ENCODE measurements at regions not wholly inside any gene's neighbourhood (a gene's known extent, or its start where the extent isn't known, plus 50 kb on each side); places are given as distances from the start of the nearest gene placed in this dataset.
"Not testable (repeated sequence)": the region's sequence is repeated elsewhere in the genome, so short reads cannot be mapped to it uniquely, and the experiment has no call there.

DNA sequence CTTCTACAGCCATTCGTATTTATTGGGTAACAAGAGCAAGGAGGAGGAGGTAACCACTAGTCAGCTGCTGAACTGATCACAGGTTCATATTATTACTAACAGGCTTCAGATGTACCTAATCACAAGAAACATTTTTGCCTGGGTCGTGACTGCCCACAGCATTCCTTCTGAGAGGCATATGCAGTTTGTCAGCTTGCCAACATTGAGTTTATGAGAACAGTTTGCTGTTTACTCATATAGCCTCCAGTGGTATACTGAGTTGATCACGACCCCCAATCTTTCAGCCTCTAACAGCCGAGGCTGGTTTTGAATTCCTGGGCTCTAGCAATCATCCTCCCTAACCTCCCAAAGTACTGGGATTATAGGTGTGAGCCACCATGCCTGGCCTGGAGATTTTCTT is 693.6 kb downstream of the TLE1 start:
- DNase-seq (ENCODE audit: low spot score) = no peak

DNA sequence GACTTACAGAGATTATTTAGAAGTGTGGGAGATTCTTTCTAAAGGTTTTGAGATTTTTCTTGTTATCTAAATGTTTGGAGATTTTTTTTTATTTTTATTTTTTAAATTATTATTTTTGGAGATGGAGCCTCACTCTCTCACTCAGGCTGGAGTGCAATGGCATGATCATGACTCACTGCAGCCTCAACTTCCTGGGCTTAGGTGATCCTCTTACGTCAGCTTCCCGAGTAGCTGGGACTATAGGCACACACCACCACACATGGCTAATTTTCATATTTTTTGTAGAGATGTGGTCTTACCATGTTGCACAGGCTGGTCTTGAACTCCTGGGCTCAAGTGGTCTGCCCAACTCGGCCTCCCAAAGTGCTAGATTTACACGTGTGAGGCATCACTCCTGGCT is 694.5 kb downstream of the TLE1 start:
- DNase-seq (ENCODE audit: low spot score) = no peak

DNA sequence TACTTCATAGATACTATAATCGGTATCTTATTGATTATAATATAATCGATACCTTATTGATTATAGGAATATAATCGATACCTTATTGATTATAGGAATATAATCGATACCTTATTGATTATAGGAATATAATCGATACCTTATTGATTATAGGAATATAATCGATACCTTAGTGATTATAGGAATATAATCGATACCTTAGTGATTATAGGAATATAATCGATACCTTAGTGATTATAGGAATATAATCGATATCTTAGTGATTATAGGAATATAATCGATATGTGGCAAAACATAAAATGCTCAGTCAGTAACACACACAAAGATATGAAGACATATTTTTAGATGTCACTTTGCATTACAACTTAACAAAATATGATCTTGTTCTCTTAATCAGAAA is 703.8 kb downstream of the TLE1 start:
- DNase-seq (ENCODE audit: low spot score) = not testable (repeated sequence)

DNA sequence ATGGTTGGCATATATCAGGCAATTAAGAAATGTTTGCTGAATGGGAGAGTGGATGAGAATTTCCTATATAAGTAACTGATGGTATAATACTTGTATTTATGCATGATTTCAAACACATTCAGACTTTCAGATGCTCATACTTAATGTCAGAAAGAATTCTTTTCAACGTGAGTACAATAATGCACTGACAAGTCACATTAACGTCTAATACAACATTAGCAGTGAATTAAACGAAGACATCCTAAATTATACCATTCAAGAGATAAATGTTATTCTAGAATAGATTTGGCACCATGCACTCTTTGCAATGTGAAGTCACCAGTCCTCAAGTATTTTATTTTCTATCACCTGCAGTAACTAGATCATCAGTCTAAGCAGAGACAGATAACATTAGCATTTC is 712.9 kb downstream of the TLE1 start:
- no peak for DNase-seq (ENCODE audit: low spot score)

DNA sequence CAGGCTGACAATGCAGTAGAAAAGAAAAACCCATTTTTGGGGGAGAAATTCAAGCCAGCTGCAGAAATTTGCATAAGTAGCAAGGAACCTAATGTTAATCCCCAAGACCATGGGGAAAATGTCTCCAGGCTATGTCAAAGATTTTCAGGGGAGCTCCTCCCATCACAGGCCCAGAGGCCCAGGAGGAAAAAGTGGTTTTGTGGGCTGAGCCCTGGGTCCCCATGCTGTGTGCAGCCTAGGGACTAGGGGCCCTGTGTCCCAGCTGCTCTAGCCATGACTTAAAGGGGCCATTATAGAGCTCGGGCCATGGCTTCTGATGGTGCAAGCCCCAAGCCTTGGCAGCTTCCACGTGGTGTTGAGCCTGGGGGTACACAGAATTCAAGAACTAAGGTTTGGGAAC is 719.0 kb downstream of the TLE1 start:
- DNase-seq (ENCODE audit: low spot score) = not testable (repeated sequence)

DNA sequence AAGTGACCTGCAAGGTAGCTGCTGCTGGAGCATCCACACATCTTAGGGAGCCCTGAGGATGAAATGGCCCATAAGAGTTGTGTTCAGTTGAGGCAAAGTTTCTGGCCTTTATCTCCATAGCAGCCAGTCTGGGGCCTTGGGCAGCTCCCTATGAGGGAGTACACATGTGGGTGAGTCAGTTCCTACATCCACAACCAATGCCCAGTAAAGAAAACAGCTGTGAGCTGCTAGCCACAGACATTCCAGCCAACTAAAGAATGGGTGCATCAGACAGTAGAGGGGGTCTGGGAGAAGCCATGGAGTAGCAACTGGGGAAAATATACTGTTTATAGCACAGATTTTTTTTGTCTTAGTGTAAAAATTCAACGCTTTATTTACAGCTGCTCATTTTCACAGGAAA is 720.7 kb downstream of the TLE1 start:
- DNase-seq (ENCODE audit: low spot score) = peak; percentile 48

DNA sequence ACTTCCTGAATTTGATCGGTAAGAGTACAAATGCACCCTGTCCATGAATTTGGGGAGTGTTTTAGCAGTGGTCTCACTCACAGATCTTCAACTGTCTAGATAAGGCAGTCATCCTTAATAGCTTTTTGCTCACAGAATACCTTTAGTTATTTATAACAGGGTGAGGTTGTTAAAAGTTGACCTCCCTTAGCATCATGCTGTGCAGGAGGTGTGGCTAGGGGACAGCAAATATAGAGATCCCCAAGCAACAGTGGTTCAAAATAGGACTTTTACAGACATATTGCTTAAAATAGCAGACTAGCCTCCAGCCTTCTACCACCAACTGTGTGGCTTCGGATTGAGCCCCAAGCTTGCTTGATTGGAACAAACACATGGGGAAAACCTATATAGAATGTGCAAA is 724.4 kb downstream of the TLE1 start:
- DNase-seq (ENCODE audit: low spot score) = no peak

DNA sequence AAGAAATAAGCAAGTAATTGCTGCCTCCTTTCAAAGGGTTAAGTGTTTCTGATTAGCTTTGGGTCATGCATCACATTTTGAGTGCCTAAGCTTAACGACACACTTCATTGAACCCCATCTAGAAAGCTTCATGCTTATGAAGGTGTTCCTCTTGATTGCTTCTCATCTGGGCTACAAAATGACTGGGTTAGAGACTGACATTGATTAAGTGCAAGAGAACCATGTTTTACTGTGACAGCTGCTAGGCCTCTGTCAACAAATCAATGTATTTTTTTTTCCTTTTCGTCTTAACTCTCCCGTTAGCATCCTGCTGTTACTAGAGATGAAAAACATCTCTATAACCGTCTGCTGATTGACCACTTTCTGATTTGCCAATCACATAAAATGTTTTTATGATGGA is 725.0 kb downstream of the TLE1 start:
- DNase-seq (ENCODE audit: low spot score) = no peak

DNA sequence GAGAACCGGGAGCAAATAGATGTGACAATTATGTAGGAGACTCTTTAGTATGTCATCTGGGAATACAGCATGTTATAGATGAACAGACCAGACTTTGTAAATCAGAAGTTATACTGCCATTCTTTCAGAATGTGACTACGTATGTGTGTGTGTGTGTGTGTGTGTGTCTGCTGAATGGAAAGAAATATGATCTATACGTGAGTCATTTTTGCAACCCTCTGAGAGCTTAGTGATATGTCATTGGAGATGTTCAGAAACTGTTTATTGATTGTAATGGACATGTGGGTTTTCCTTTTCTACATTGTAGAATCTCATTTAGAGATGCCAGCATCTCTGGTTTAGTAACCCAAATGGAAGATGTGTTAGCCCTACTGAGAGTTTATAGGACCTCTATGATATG is 731.5 kb downstream of the TLE1 start:
- DNase-seq (ENCODE audit: low spot score) = no peak

DNA sequence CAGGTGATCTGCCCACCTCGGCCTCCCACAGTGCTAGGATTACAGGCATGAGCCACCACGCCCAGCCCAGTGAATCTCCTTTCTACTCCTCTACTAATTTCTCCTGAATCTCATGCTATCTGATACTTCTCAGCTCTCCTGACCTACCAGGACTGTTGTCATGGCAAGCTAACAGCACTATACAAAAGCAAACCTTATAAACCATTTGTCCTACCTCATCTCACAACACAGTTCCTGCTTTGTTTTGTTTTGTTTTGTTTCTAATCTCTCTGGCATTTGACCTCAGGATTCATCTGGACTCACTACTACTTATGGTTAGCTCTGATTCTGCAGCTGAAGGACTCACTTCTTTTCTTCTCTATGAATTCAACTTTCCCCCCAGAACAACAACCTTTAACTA is 734.8 kb downstream of the TLE1 start:
- DNase-seq (ENCODE audit: low spot score) = no peak

DNA sequence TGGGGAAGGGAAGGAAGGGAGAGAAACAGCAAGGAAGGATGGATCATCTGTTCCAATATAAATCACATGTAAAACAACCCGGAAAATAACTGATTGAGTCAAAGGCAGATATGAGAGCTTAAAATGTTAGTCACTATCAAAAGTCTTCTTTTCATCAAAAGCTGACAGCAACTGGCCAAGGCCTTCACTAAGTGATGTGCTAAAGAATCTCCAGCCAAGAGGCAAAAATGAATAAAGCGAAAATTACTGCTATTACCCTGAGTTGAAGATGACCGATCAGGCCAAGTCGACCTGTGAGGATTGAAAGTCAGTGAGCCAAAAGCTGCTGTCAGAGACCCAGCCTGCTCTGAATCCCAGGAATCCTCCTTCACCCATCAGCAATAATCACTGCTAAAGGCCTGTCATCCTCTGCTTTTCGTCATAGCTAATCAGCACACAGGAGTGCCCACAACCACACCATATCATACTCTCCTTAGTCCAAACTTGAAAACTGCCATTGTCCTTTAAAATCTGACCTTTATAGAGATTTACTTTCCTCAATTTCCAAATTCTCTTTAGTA is 736.9 kb downstream of the TLE1 start:
- DNase-seq (ENCODE audit: low spot score) = no peak

DNA sequence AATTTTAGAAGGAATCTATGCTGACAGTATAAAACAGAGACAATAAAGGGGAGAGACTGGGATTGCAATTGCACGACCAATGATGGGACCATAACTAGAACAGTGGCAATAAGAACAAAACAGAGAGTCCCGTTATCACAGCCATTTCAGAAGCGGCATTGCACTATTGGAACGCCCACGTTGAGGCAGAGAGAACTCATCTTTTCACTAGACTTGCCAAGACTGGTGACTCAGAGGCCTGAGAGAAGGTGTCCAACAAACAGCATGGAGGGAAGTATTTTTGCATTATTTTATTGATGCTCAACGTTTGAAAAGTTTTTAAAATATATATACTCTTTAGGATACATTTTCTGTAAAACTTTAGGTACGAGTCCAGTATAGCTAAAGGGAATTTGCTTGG is 737.7 kb downstream of the TLE1 start:
- no peak for DNase-seq (ENCODE audit: low spot score)

DNA sequence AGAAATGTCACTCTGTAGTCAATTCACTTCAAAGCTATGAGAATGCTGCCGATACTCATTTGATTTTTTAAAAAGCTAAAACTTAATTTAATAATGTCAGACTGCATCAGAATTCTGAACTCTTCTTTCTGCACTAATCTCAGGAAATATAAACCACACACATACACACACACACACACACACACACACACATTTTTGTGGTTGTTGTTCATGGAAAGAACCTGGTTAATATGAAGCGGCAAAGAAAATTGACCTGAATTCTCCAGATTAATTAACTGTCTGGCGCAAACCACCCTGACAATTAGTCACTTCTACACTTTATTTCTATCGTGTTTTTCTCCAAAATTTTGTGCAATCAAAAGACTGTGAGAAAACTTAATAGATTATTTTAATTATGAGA is 740.5 kb downstream of the TLE1 start:
- no peak for DNase-seq (ENCODE audit: low spot score)

DNA sequence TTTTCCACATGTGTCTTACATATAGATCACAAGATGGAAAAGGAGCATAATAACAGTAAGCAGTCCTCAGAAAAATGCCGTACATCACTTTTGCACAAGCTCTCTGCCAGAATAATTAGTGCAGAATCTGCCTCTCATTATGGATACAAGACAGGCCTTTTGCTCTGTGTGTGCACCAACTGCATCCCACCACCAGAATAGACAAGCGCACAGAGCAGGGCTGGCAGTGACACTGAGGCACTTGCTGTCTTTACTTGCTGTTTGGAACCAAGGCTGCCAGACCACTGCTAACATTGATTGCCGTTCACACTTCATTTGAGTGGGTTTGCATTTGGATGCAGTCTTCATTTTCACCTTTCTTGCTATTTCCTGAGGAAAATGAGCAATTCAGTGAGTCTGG is 741.3 kb downstream of the TLE1 start:
- DNase-seq (ENCODE audit: low spot score) = no peak

DNA sequence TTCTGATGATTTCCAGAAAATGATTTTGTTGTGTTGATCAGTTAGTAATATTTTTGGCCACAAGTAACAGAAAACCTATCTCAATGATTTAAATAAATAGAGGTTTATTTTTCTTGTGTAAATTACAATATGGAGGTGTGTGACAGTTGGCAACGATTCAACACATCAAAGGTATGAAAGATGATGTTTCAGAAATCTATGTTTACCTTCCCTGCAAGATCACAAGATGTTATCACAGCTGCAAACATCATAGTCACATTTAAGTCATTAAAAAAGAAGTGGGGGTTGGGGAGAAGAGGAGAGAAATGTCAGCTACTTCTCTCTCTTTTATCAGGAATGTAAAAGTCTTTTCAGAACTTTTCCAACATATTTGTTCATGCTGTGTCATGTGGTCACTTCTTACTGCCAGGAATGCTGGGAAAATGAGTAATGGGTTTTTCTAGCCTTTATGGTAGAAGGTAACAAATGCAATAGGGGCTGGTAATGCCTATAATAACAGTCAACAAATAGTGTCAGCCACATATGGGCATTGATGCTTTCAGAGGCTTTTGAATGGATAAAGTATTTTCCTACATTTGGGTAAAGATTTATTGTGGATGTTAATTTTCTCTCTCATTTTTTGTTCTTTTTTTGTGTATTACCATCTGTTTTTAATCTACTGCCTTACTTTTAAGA is 742.7 kb downstream of the TLE1 start:
- DNase-seq (ENCODE audit: low spot score) = no peak

DNA sequence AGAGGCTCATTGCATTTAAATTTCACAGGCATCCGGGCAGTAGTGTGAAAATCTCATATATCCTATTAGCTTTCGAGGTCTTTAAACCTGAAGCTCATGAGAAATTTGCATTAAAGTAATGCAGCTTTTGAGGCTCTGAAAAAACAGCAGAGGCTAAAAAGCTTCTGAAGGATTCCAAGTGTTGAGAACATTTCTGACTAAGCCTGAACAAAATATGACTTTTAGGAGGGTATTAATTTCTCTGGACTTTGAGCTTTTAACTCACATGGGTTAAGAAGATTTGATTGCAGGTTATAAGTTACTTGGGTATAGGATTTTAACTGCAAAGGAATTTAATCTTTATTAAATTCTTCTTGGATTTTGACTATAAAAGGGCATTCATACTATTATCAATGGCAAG is 743.9 kb downstream of the TLE1 start:
- DNase-seq (ENCODE audit: low spot score) = no peak

DNA sequence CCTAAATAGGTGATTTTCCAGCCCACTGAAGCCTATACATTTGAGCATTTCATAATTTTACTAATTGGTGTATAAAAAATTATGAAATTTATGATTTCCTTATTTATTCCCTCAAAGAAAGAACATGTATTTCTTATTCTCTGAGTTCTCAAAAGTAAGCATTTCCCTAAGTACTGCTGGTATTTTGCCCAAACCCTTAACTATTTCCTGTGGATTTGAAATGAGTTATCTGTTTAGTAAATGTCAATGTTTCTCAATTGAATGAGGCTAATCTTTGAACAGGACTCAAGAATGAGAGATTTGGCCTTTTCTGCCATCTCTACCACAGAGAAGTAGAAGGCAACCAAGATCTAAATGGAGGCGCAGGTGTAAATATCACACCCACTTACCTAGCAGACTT is 751.7 kb downstream of the TLE1 start:
- DNase-seq (ENCODE audit: low spot score) = no peak

DNA sequence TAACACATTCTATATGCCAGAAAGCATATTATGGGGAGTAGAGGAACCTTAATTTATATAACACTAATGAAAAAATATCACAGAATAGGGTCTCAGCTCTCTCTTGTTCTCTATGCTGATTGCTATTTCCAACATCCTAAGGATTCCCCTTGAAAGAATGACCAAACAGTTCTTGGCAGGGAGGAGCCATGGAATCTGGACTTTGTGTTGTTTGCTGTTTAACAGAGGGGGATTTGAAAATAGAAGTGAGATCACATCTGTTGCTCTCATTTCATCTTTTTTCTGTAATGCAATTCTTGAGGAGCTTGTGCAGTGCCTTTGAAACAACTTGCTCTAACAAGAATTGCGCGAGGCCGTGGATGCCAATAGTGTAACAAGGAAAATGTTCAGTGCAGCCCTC is 755.3 kb downstream of the TLE1 start:
- no peak for DNase-seq (ENCODE audit: low spot score)

DNA sequence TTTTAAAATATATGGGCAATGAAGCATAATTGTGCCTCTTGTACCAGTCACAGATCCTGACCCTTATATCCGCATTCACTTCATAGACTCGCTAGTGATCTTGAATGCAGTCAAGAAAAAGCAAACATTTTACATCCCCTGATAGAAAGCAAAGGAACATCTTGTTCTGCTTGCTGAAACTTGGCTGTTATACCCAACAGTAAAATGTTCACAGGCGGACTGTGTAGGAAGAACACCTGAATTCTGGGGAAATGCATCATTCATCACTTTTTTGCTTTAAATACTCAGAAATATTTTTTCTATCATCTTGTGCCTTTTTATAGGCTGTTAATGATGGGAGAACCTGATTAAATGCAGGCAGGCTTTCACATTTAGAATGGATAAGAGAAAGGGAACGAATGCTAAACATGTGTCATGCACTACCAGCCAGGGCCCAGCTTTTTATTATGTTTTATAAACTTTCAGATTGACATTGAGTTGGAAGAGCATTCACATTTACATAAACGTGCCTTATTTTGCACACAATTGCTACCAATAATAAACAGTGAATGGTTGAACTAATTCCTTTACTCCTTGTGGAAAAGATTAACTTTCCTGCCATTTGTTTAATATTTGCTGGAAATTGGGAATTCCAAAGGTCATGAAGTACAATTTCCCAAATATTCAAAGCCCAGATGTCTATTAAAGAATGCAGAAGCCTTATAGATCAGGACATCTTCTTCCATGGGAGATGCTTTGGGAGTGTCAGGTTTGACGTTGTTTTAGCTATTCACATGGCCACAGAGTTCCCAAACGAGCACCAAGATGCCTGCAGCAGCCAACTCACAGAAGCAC is 756.2 kb downstream of the TLE1 start:
- no peak for DNase-seq (ENCODE audit: low spot score)

DNA sequence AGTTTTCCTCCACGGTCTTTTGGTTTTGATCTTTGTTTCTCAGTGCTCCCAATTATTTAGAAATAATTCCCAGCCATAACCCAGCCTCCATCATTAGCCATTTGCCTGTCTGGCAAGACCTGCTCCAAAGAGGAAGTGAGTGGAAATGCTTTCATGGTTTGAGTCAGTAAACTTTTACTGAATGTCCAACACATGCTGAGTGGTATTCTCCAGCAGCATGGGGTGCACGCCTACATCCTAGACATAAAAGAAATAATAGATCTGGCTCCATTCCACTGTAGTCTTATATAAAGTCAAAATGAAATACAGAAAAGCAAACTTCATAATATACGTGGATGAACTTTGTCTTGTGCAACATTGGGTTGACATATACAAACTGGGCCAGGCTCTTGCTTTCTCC is 757.2 kb downstream of the TLE1 start:
- DNase-seq (ENCODE audit: low spot score) = no peak

DNA sequence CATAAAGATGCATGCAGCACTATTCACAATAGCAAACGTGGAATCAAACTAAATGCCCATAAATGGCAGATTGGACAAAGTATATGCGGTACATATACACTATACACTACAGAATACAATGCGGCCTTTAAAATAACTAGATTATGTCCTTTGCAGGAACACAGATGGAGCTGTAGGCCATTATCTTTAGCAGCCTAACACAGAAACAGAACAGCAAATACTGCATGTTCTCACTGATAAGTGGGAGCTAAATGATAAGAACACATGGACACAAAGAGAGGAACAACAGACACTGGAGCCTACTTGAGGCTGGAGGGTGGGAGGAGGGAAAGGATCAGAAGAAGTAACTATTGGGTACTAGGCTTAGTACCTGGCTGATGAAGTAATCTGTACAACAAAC is 758.2 kb downstream of the TLE1 start:
- DNase-seq (ENCODE audit: low spot score) = no peak

DNA sequence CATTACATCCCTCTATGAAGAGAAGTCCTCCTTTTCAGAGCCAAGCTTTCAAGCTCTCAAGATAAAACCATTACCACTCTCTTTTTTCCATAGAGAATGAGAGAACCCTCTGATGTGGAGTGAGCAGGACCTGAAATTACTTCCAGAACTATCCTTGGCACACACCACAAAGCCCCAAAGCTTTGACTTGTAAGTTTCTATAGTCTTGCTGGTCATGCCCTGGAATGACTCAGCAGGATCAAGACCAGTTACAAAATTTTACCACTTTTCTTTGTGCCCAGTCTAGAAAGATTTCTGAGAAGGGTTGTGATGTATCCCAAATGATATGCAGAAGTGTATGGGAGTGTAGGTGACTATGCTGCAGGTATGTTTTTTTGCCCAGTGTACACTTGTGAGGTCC is 760.6 kb downstream of the TLE1 start:
- DNase-seq (ENCODE audit: low spot score) = no peak

DNA sequence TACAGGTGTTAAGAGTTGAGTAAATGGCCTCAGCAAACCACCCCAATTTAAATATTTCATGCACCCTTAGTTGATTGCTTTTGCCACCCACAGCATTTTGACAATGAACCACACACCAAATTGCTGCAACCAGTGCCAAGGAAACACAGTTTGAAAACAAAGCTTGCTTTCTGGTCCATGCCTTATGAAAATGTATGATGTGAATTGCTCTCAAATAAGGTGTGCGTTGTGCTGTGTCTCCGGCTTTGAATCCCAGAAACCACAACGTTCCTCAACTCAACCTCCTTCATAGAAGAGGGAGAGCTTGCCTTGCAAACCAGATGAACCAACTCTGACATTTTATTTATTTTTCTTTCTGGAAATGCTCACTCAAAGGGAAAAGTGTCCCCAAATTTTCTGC is 762.7 kb downstream of the TLE1 start:
- DNase-seq (ENCODE audit: low spot score) = no peak

DNA sequence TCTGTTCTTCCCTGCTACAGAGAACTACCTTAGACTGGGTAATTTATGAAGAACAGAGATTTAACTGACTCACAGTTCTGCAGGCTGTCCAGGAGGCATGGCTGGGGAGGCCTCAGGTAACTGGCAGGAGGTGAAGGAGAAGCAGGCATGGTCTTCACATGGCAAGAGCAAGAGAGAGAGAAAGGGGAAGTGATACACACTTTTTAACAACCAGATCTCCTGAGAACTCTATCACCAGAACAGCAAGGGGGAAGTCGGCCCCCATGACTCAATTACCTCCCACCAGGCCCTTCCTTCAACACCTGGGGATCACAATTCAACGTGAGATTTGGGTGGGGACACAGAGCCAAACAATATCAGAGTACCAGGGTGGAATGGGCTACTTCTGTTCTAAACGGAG is 766.8 kb downstream of the TLE1 start:
- no peak for DNase-seq (ENCODE audit: low spot score)

Measured in AG08395 (cell line).